ENCODE measurements at regions not wholly inside any gene's neighbourhood (a gene's known extent, or its start where the extent isn't known, plus 50 kb on each side); places are given as distances from the start of the nearest gene placed in this dataset.

DNA sequence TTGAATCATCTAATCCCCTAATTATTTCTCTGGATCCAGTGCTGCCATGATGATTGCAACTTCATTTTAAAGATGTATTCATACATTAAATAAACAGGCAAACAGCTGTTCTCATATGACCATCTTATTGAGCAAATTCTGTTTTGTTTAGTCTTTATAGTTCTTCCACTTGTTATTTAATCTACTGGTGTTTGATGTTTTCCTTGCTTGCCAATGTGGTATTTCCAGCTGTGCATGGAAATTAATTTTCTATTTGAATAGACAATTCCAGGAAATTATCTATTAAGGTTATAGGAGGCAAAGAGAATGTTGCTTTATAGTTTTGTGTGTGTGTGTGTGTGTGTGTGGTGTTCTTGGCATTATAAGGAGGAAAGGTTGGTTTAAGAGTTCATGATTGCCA is 167.0 kb upstream of the PRPS1L1 start:
- H4K20me1 ChIP-seq (ENCODE audit: control insufficient read depth, insufficient read depth), result no peaks in the 10 kb centered on the region
- H2AFZ ChIP-seq (ENCODE audit: control insufficient read depth, low read depth, low read length), result no peak overlapping the region
- no peaks in the 10 kb centered on the region for H3K4me1 ChIP-seq (ENCODE audit: control insufficient read depth, insufficient read depth, low read length)
- intact Hi-C loops (cut with micrococcal nuclease; ENCODE audit: unreplicated experiment) (no loop called here), in situ Hi-C loops (cut with MboI) (no loop called here)
- ATAC-seq, result no peak
- H3K9ac ChIP-seq (ENCODE audit: control insufficient read depth, insufficient read depth, low read length), result no peak overlapping the region
- no peak for TF ChIP-seq ZNF274 (IDR thresholded peaks at IDR 0.05; ENCODE audit: insufficient read depth, insufficient read length)
- no peak for TF ChIP-seq RCOR1 (conservative IDR thresholded peaks at IDR 0.05; ENCODE audit: low read depth, low read length)
- TF ChIP-seq EP300 (IDR thresholded peaks at IDR 0.05; ENCODE audit: borderline replicate concordance in 1 of 2, control insufficient read depth in 1 of 2, low read depth in 2 of 2, low read length in 2 of 2), result no peak
- TF ChIP-seq SIX5 (IDR thresholded peaks at IDR 0.05; ENCODE audit: low read depth, low read length, severe bottlenecking), result no peak
- TF ChIP-seq, protein P1, sequence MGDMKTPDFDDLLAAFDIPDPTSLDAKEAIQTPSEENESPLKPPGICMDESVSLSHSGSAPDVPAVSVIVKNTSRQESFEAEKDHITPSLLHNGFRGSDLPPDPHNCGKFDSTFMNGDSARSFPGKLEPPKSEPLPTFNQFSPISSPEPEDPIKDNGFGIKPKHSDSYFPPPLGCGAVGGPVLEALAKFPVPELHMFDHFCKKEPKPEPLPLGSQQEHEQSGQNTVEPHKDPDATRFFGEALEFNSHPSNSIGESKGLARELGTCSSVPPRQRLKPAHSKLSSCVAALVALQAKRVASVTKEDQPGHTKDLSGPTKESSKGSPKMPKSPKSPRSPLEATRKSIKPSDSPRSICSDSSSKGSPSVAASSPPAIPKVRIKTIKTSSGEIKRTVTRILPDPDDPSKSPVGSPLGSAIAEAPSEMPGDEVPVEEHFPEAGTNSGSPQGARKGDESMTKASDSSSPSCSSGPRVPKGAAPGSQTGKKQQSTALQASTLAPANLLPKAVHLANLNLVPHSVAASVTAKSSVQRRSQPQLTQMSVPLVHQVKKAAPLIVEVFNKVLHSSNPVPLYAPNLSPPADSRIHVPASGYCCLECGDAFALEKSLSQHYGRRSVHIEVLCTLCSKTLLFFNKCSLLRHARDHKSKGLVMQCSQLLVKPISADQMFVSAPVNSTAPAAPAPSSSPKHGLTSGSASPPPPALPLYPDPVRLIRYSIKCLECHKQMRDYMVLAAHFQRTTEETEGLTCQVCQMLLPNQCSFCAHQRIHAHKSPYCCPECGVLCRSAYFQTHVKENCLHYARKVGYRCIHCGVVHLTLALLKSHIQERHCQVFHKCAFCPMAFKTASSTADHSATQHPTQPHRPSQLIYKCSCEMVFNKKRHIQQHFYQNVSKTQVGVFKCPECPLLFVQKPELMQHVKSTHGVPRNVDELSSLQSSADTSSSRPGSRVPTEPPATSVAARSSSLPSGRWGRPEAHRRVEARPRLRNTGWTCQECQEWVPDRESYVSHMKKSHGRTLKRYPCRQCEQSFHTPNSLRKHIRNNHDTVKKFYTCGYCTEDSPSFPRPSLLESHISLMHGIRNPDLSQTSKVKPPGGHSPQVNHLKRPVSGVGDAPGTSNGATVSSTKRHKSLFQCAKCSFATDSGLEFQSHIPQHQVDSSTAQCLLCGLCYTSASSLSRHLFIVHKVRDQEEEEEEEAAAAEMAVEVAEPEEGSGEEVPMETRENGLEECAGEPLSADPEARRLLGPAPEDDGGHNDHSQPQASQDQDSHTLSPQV (IDR thresholded peaks at IDR 0.05), result no peak
- no peak for TF ChIP-seq NFYA (IDR thresholded peaks at IDR 0.05; ENCODE audit: borderline replicate concordance, low read depth, low read length)
- no peaks in the 10 kb centered on the region for H3K9me3 ChIP-seq (replicated peaks; ENCODE audit: control insufficient read depth, insufficient read depth, low read length)
- FAIRE-seq, result no peak
- POLR2A ChIA-PET, result no interaction called here
- H3K27me3 ChIP-seq (replicated peaks in 1 of 2; ENCODE audit: control insufficient read depth in 2 of 2, insufficient read depth in 2 of 2, low read length in 1 of 2), result no peaks in the 10 kb centered on the region; a peak in 1 of 4 replicates
- SMC1A ChIA-PET (ENCODE audit: uncharacterized antibody, unreplicated experiment), result interaction anchor here (1.0 kb wide), 1 partner anchor 40 kb away, joined by 4 read pairs; no protein-coding TSS in a partner anchor
- no peak for DNase-seq (ENCODE audit: low read depth, low spot score)
- no peak overlapping the region for H3K4me2 ChIP-seq (ENCODE audit: control insufficient read depth, insufficient read depth)
- H3K4me3 ChIP-seq, result no peak overlapping the region
- H3K36me3 ChIP-seq (ENCODE audit: control insufficient read depth in 2 of 2, insufficient read depth in 2 of 2, low read length in 1 of 2), result no peaks in the 10 kb centered on the region
- RAD21 ChIA-PET (ENCODE audit: unreplicated experiment), result no interaction called here
- CTCF ChIA-PET, result no interaction called here
- H3K27ac ChIP-seq (ENCODE audit: control insufficient read depth, insufficient read depth), result no peak overlapping the region
- no TSS peak for BruUV-seq (replicated peaks)
- H3K79me2 ChIP-seq (ENCODE audit: control insufficient read depth, insufficient read depth, low read length), result no peaks in the 10 kb centered on the region
